HL-60 (cell line): ENCODE measurements at regions not wholly inside any gene's neighbourhood (a gene's known extent, or its start where the extent isn't known, plus 50 kb on each side); places are given as distances from the start of the nearest gene placed in this dataset.

Source experiments
- DNase-seq, 2 experiments: peaks; one replicate each; pipeline ENCODE4 v3.0.0-alpha.2; 2010 to 2020; ENCODE audit warnings: low read depth in 1 of 2, low spot score in 1 of 2
- H3K27ac ChIP-seq: fragments of 250-450 bp; sonication (Bioruptor Pico); replicated peaks from 2 replicates; pipeline ENCODE4 v1.5.1; 2020; ENCODE audit warnings: mild to moderate bottlenecking, moderate library complexity
- H3K27me3 ChIP-seq: fragments of 250-450 bp; sonication (Bioruptor Pico); 2 replicates; pipeline ENCODE4 v1.5.1; 2021; ENCODE audit warnings: mild to moderate bottlenecking, moderate library complexity; ENCODE audit not compliant: insufficient read depth, poor library complexity, severe bottlenecking
- H3K4me3 ChIP-seq: replicated peaks from 2 replicates; pipeline ENCODE4 v1.5.1; 2011; ENCODE audit warnings: mild to moderate bottlenecking, control low read depth, low read length; ENCODE audit not compliant: insufficient read depth
- GABPA ChIP-seq: IDR thresholded peaks from 2 replicates; pipeline ENCODE4 v1.6.1; 2012; ENCODE audit warnings: low read depth
- POLR2AphosphoS5 ChIP-seq: IDR thresholded peaks from 2 replicates; pipeline ENCODE4 v1.6.1; 2012; ENCODE audit warnings: low read depth
- SPI1 ChIP-seq: IDR thresholded peaks from 2 replicates; pipeline ENCODE4 v1.6.1; 2012; ENCODE audit warnings: low read depth, mild to moderate bottlenecking, borderline replicate concordance
- TF ChIP-seq, protein P1 (sequence below): IDR thresholded peaks from one replicate; pipeline ENCODE4 v1.5.1; 2011; ENCODE audit warnings: low read length, control low read depth, inconsistent platforms; ENCODE audit not compliant: insufficient read depth
- TF ChIP-seq, protein P2 (sequence below): IDR thresholded peaks from 2 replicates; pipeline ENCODE4 v1.6.1; 2012; ENCODE audit warnings: low read depth; ENCODE audit not compliant: insufficient replicate concordance

DNA sequence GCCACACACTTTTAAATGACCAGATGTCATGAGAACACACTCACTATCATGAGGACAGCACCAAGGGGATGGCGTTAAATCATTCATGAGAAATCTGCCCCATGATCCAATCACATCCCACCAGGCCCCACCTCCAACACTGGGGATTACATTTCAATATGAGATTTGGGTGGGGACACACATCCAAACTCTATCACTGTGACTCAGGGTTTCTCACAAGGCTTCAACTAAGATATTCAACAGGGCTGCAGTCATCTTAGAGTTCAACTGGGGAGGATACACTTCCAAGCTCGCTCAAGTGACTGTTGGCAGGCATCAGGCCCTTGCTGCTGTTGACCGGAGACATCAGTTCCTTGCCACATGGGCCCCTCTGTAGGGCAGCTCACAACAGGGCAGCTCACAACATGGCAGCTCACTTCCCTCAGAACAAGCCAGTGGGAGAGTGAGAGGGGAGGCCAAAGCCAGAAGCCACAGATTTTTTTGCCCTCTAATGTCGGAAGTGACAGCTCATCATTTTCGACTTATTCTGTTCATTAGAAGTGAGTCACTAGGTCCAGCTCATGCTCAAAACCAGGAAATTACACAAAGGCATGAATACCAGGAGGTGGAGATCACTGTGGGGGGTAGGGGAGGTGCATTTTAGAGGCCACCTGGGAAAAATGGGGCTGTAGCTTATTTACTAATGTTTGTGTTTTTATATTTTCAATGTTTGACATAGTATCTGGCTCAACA lies 50.8 kb upstream of the PTHLH start:
- H3K4me3 ChIP-seq, result no peak overlapping the region
- no peak for DNase-seq
- no peak overlapping the region for H3K27ac ChIP-seq
- no peaks in the 10 kb centered on the region for H3K27me3 ChIP-seq
- TF ChIP-seq, protein P1, sequence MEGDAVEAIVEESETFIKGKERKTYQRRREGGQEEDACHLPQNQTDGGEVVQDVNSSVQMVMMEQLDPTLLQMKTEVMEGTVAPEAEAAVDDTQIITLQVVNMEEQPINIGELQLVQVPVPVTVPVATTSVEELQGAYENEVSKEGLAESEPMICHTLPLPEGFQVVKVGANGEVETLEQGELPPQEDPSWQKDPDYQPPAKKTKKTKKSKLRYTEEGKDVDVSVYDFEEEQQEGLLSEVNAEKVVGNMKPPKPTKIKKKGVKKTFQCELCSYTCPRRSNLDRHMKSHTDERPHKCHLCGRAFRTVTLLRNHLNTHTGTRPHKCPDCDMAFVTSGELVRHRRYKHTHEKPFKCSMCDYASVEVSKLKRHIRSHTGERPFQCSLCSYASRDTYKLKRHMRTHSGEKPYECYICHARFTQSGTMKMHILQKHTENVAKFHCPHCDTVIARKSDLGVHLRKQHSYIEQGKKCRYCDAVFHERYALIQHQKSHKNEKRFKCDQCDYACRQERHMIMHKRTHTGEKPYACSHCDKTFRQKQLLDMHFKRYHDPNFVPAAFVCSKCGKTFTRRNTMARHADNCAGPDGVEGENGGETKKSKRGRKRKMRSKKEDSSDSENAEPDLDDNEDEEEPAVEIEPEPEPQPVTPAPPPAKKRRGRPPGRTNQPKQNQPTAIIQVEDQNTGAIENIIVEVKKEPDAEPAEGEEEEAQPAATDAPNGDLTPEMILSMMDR, result no peak
- TF ChIP-seq GABPA, result no peak

DNA sequence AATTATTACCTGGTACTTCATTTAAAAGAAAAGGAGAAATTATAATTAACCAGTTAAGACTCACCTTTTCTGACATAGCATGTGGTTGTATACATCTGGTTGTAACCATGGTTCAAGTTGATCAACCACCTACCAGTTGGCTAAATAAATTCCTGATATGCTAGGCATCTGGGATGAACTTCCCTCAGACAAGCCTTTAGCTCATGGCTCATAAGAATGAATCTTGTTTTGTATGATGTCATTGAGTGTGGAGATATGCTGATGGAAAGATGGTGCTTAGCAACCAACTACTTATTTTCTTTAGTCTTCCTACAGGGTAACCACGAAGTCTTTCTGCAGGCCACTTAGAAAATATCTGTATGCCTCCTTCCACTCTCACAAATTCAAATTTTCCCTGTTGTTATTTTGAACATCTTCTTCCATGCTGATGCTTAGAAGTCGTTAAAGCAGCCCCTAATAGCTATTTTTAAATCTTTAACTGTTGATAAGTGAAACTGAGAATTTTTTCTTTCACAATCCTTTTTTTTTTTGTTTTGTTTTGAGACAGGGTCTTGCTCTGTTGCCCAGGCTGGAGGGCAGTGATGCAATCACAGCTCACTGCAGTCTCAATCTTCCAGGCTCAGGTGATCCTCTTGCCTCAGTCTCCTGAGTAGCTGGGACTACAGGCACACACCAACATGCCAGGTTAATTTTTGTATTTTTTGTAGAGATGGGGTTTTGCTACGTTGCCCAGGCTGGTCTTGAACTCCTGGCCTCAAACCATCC lies 51.9 kb upstream of the PTHLH start:
- TF ChIP-seq POLR2AphosphoS5, result no peak
- TF ChIP-seq SPI1, result no peak
- TF ChIP-seq, protein P2, sequence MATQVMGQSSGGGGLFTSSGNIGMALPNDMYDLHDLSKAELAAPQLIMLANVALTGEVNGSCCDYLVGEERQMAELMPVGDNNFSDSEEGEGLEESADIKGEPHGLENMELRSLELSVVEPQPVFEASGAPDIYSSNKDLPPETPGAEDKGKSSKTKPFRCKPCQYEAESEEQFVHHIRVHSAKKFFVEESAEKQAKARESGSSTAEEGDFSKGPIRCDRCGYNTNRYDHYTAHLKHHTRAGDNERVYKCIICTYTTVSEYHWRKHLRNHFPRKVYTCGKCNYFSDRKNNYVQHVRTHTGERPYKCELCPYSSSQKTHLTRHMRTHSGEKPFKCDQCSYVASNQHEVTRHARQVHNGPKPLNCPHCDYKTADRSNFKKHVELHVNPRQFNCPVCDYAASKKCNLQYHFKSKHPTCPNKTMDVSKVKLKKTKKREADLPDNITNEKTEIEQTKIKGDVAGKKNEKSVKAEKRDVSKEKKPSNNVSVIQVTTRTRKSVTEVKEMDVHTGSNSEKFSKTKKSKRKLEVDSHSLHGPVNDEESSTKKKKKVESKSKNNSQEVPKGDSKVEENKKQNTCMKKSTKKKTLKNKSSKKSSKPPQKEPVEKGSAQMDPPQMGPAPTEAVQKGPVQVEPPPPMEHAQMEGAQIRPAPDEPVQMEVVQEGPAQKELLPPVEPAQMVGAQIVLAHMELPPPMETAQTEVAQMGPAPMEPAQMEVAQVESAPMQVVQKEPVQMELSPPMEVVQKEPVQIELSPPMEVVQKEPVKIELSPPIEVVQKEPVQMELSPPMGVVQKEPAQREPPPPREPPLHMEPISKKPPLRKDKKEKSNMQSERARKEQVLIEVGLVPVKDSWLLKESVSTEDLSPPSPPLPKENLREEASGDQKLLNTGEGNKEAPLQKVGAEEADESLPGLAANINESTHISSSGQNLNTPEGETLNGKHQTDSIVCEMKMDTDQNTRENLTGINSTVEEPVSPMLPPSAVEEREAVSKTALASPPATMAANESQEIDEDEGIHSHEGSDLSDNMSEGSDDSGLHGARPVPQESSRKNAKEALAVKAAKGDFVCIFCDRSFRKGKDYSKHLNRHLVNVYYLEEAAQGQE, result no peak
- TF ChIP-seq, protein P1, result no peak
- TF ChIP-seq GABPA, result no peak
- DNase-seq, result no peak

DNA sequence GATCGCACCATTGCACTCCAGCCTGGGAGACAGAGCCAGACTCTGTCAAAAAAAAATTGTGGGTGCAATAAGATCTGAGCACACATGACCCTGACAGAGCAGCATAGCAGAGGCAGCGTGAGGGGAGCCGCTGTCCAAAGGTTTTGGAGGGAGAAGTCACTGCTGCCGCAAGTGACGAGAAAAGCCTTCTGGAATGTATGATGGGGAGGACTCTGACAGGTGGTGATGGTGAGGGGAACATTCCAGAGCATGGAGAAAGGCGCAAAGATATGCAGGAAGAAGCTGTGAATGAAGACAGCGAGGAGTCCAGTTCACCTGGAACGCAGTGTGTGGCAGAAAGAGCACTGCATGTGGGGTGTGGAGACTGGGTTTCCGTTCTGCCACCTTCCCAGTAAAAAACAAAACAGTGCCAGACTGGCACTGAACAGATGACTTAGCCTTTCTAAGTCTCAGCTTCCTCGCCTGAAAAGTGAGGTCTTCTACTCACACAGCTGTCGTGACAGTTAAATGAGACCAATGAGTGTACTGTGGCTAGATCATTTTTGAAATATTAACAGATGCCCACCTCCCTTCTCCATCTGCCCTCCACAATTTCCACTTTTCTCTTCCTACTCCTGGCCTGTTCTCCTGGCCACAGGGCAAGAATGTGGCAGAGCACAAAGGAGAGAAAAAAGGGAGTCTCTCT lies 53.4 kb upstream of the PTHLH start:
- H3K27ac ChIP-seq, result no peak overlapping the region
- H3K4me3 ChIP-seq, result no peak overlapping the region
- no peak for DNase-seq

More for the DNA sequence above, 51.9 kb upstream of the PTHLH start:
- no peak overlapping the region for H3K4me3 ChIP-seq
- no peak overlapping the region for H3K27ac ChIP-seq
- H3K27me3 ChIP-seq, result no peaks in the 10 kb centered on the region

More for the DNA sequence above, 53.4 kb upstream of the PTHLH start:
- H3K27me3 ChIP-seq, result no peaks in the 10 kb centered on the region
- TF ChIP-seq GABPA (no peak), SPI1 (no peak), POLR2AphosphoS5 (no peak)
- TF ChIP-seq, protein P2, result no peak
- TF ChIP-seq, protein P1, result no peak
